ENCODE measurements at regions not wholly inside any gene's neighbourhood (a gene's known extent, or its start where the extent isn't known, plus 50 kb on each side); places are given as distances from the start of the nearest gene placed in this dataset.

DNA sequence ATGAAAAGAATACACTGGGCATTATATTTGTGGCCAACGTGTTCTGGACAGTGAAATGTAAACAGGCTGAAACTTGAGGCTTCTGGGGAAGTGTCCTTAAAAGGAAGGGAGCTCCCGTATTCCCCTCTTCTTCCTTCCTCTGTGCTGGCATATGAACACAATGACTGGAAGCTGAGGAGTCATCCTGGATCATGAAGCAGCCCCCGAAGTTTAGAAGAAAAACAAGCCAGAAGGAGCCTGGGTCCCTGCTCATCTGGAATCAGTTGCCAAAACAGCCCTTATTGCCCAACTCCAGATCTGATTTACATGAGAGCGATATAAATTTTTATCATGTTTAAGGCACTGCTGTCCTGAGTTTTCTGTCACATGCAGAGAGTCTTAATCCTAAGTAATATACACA, 65.4 kb upstream of the SLC1A1 start:
- no peaks in the 10 kb centered on the region for H3K4me1 ChIP-seq (replicated peaks in 1 of 2)
- DNase-seq = no peak
- H3K36me3 ChIP-seq (replicated peaks in 1 of 2) = no peaks in the 10 kb centered on the region
- TF ChIP-seq POLR2A (IDR thresholded peaks at IDR 0.05) = no peak
- TF ChIP-seq, protein P1, sequence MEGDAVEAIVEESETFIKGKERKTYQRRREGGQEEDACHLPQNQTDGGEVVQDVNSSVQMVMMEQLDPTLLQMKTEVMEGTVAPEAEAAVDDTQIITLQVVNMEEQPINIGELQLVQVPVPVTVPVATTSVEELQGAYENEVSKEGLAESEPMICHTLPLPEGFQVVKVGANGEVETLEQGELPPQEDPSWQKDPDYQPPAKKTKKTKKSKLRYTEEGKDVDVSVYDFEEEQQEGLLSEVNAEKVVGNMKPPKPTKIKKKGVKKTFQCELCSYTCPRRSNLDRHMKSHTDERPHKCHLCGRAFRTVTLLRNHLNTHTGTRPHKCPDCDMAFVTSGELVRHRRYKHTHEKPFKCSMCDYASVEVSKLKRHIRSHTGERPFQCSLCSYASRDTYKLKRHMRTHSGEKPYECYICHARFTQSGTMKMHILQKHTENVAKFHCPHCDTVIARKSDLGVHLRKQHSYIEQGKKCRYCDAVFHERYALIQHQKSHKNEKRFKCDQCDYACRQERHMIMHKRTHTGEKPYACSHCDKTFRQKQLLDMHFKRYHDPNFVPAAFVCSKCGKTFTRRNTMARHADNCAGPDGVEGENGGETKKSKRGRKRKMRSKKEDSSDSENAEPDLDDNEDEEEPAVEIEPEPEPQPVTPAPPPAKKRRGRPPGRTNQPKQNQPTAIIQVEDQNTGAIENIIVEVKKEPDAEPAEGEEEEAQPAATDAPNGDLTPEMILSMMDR (IDR thresholded peaks at IDR 0.05) = no peak
- WGBS, 4 donors = 43 to 56% (median 53%) methylated on average over 4 of the region's 4 CpGs
- H3K27ac ChIP-seq = peak overlapping the region in 1 of 5 donors; percentile 44
- intact Hi-C loops (cut with DNase I) = loop anchor here in 1 of 2 donors (10.0 kb wide), 1 partner anchor 60 kb away; no protein-coding TSS in a partner anchor
- H3K9me3 ChIP-seq (replicated peaks in 1 of 3) = no peaks in the 10 kb centered on the region
- no peak overlapping the region for H3K4me3 ChIP-seq
- no peaks in the 10 kb centered on the region for H3K27me3 ChIP-seq

DNA sequence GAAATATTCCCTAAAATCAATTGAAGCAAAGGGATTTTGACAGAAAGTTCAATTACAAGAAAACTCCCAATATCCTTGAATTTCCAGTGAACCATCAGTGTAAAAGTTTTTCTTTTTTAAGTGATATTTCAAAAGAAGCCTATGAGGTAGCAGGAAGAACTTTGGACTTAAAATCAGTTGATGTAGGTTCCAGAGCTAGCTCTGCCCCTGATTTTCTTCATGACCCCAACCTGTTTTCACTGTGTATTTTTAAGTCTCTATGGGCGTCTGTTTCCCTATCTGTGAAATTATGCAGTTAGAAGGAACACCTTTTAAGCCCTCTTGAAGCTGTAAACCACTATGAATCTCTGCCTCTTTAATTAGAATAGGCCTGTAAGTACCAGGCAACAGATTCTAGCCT, 66.2 kb upstream of the SLC1A1 start:
- H3K9me3 ChIP-seq (replicated peaks in 1 of 3) = no peaks in the 10 kb centered on the region
- 76 to 97% (median 84%) methylated on average over 1 of the region's 1 CpG for WGBS, 4 donors
- intact Hi-C loops (cut with DNase I) = loop anchor here in 1 of 2 donors (10.0 kb wide), 1 partner anchor 61 kb away; no protein-coding TSS in a partner anchor
- no peaks in the 10 kb centered on the region for H3K4me1 ChIP-seq (replicated peaks in 1 of 2)
- no peaks in the 10 kb centered on the region for H3K36me3 ChIP-seq (replicated peaks in 1 of 2)
- no peak overlapping the region for H3K27ac ChIP-seq
- H3K4me3 ChIP-seq = no peak overlapping the region
- H3K27me3 ChIP-seq = no peaks in the 10 kb centered on the region
- TF ChIP-seq, protein P1 (IDR thresholded peaks at IDR 0.05) = no peak
- TF ChIP-seq POLR2A (IDR thresholded peaks at IDR 0.05) = no peak
- no peak for DNase-seq

DNA sequence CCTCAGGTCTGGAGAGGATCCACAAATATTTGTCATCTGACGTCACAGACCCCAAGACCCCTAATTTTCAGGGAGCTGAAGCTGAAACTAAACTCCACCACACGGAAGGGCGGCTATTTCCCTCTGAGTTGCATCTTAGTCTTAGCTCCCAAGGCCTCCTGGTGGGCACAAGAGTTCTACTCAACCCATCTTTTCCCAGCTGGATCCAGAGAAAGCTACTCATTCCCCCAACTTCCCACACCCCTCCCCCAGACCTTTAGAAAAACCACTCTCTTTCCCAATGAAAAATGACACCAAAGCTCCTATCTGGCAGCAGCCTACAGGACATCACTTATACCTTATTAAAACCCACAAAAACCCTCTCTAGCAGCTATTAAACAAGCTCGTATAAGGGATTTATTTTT, 67.1 kb upstream of the SLC1A1 start:
- Histone ChIP-seq H3K9me3 (replicated peaks in 1 of 3) (no peaks in the 10 kb centered on the region), H3K27ac (no peak overlapping the region), H3K4me1 (replicated peaks in 1 of 2) (no peaks in the 10 kb centered on the region), H3K4me3 (no peak overlapping the region), H3K36me3 (replicated peaks in 1 of 2) (no peaks in the 10 kb centered on the region), H3K27me3 (no peaks in the 10 kb centered on the region)
- WGBS, 4 donors = 70 to 79% (median 76%) methylated on average over 4 of the region's 4 CpGs
- TF ChIP-seq, protein P1 (IDR thresholded peaks at IDR 0.05) = no peak
- no peak for TF ChIP-seq POLR2A (IDR thresholded peaks at IDR 0.05)
- intact Hi-C loops (cut with DNase I) = loop anchor here in 1 of 2 donors (10.0 kb wide), 1 partner anchor 62 kb away; no protein-coding TSS in a partner anchor
- DNase-seq = no peak

DNA sequence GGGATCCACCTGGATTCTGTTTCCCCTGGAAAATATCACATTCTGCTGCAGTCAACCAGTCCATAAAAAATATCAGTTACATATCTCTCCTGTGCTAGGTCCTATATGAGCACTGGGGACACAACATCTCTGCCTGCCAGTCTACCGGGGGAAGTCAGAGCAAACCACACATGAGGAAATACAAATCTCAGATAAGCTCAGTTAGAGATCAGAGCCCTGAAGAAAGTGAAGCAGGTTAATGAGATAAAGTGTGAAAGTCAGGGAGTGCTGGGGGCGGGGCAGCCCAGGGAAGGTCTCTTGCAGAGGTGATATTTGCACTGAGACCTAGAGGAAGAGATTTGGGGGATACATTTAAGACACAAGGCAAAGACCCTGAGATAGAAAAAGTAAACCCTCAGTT, 67.8 kb upstream of the SLC1A1 start:
- Histone ChIP-seq H3K27ac (no peak overlapping the region), H3K4me3 (no peak overlapping the region), H3K36me3 (replicated peaks in 1 of 2) (no peaks in the 10 kb centered on the region), H3K27me3 (no peaks in the 10 kb centered on the region), H3K4me1 (replicated peaks in 1 of 2) (no peaks in the 10 kb centered on the region), H3K9me3 (replicated peaks in 1 of 3) (no peaks in the 10 kb centered on the region)
- TF ChIP-seq POLR2A (IDR thresholded peaks at IDR 0.05) = no peak
- TF ChIP-seq, protein P1 (IDR thresholded peaks at IDR 0.05) = no peak
- no peak for DNase-seq
- intact Hi-C loops (cut with DNase I) = loop anchor here in 1 of 2 donors (10.0 kb wide), 1 partner anchor 62 kb away; no protein-coding TSS in a partner anchor
- 65 to 83% (median 80%) methylated on average over 2 of the region's 2 CpGs for WGBS, 4 donors

Measured in adrenal gland (tissue), 9 donors.